Kidney (tissue), 13 donors: ENCODE measurements at regions not wholly inside any gene's neighbourhood (a gene's known extent, or its start where the extent isn't known, plus 50 kb on each side); places are given as distances from the start of the nearest gene placed in this dataset.

Experiments
- DNase-seq, 5 donors: peaks; one replicate each; pipeline ENCODE4 v3.0.0-alpha.2; 2013 to 2020
- FAIRE-seq: peaks from 2 replicates; lab custom pipeline; 2012; peaks lifted over from hg19 to GRCh38; lab: Jason Lieb, UNC
- H3K27ac ChIP-seq, 2 donors: one replicate each; pipeline ENCODE4 v1.7.0; 2013; ENCODE audit warnings: low read depth in 2 of 2, low read length in 2 of 2, inconsistent platforms in 1 of 2
- H3K27me3 ChIP-seq: one replicate; pipeline ENCODE4 v1.7.1; 2013; ENCODE audit warnings: low read length, inconsistent platforms; ENCODE audit not compliant: control insufficient read depth, insufficient read depth
- H3K36me3 ChIP-seq, 3 donors: one replicate each; pipeline versions ENCODE4 v1.7.0 to v1.7.1; 2013; ENCODE audit warnings: low read length in 3 of 3, control low read depth in 1 of 3, inconsistent platforms in 1 of 3; ENCODE audit not compliant: insufficient read depth in 3 of 3, control insufficient read depth in 2 of 3
- H3K4me1 ChIP-seq, 3 donors: one replicate each; pipeline versions ENCODE4 v1.7.0 to v1.7.1; 2013; ENCODE audit warnings: low read length in 3 of 3, inconsistent platforms in 1 of 3, low read depth in 1 of 3; ENCODE audit not compliant: control insufficient read depth in 2 of 3, insufficient read depth in 2 of 3
- H3K4me3 ChIP-seq, 3 donors: one replicate each; pipeline versions ENCODE4 v1.7.0 to v1.8.1; 2013; ENCODE audit warnings: low read length in 3 of 3, control low read depth in 1 of 3, inconsistent platforms in 1 of 3
- H3K9ac ChIP-seq, 3 donors: one replicate each; pipeline versions ENCODE4 v1.7.0 to v1.7.1; 2013; ENCODE audit warnings: low read length in 3 of 3, control low read depth in 1 of 3, inconsistent platforms in 1 of 3
- H3K9me3 ChIP-seq, 3 donors: one replicate each; pipeline versions ENCODE4 v1.7.0 to v1.7.1; 2013; ENCODE audit warnings: low read length in 3 of 3, control low read depth in 1 of 3, inconsistent platforms in 1 of 3; ENCODE audit not compliant: control insufficient read depth in 2 of 3, insufficient read depth in 1 of 3
- intact Hi-C: fragments of 100-400 bp; cut with DNase I; formaldehyde crosslinking; loops from one replicate; pipeline ENCODE4 v1.11.1; 2022
- TF ChIP-seq, protein P1 (sequence below): IDR thresholded peaks from 3 replicates; pipeline ENCODE4 v1.5.1; 2012; ENCODE audit warnings: mild to moderate bottlenecking, moderate library complexity, borderline replicate concordance; ENCODE audit not compliant: insufficient read depth; ENCODE audit errors: extremely low read depth
- donor health status: control.
- donor health status: control.
- donor health status: control.
- donor health status: control.
- donor health status: control.
- donor health status: DM: yes; HTN: yes; CAD: no.
- donor health status: Normal renal cell carcinoma (clear cell type).

- DNase-seq (no peak), FAIRE-seq (no peak)
- H3K27me3 ChIP-seq: no peaks in the 10 kb centered on the region
- no peak overlapping the region for H3K27ac ChIP-seq
- TF ChIP-seq, protein P1, sequence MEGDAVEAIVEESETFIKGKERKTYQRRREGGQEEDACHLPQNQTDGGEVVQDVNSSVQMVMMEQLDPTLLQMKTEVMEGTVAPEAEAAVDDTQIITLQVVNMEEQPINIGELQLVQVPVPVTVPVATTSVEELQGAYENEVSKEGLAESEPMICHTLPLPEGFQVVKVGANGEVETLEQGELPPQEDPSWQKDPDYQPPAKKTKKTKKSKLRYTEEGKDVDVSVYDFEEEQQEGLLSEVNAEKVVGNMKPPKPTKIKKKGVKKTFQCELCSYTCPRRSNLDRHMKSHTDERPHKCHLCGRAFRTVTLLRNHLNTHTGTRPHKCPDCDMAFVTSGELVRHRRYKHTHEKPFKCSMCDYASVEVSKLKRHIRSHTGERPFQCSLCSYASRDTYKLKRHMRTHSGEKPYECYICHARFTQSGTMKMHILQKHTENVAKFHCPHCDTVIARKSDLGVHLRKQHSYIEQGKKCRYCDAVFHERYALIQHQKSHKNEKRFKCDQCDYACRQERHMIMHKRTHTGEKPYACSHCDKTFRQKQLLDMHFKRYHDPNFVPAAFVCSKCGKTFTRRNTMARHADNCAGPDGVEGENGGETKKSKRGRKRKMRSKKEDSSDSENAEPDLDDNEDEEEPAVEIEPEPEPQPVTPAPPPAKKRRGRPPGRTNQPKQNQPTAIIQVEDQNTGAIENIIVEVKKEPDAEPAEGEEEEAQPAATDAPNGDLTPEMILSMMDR: no peak
- no peak overlapping the region for H3K4me3 ChIP-seq
- no peak overlapping the region for H3K9ac ChIP-seq
- H3K36me3 ChIP-seq: no peaks in the 10 kb centered on the region
- no peaks in the 10 kb centered on the region for H3K4me1 ChIP-seq
- H3K9me3 ChIP-seq: no peaks in the 10 kb centered on the region
- intact Hi-C loops: no loop called here
These were observed 242.6 kb upstream of the EDNRB start for GRCh38 chr13:78161266-78161665.

DNA sequence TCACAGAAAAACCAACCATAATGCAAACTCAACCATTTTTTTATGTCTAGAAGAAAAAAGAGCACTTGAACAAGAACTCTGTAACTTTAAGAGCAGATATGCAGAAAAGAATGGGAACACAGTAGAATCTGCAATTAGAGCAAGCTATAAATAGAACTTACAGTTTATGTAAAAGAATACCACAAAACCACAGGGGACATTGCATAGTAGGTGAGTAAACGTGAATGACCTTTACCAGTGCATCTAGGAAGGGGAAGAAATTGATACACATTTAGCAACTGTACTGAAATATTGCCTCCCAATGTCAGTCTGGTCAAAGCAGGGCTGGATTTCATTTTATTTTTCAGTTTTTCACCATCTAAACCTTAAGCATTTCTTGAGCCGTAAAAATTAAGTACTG, 242.2 kb upstream of the EDNRB start:
- FAIRE-seq (no peak), DNase-seq (no peak)
- H3K4me1 ChIP-seq: no peaks in the 10 kb centered on the region
- H3K9ac ChIP-seq: no peak overlapping the region
- H3K9me3 ChIP-seq: no peaks in the 10 kb centered on the region
- H3K4me3 ChIP-seq: no peak overlapping the region
- no peaks in the 10 kb centered on the region for H3K36me3 ChIP-seq
- no peaks in the 10 kb centered on the region for H3K27me3 ChIP-seq
- H3K27ac ChIP-seq: no peak overlapping the region
- TF ChIP-seq, protein P1: no peak
- intact Hi-C loops: no loop called here

DNA sequence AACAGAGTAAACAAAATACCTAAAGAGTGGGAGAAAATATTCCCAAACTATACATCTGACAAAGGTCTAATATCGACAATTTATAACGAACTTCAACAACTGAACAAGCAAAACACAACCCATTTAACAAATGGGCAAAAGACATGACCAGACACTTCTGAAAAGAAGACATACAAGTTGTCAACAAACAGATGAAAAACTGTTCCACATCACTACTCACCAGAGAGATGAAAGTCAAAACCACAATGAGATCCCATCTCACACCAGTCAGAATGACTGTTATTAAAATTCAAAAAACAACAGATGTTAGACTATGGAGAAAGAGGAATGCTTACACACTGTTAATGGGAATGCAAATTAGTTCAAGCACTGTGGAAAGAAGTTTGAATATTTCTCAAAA, 233.8 kb upstream of the EDNRB start:
- intact Hi-C loops: no loop called here

More for the DNA sequence above, 233.8 kb upstream of the EDNRB start:
- H3K9ac ChIP-seq: no peak overlapping the region
- no peaks in the 10 kb centered on the region for H3K9me3 ChIP-seq
- DNase-seq (no peak), FAIRE-seq (no peak)
- TF ChIP-seq, protein P1: no peak
- no peaks in the 10 kb centered on the region for H3K36me3 ChIP-seq
- H3K4me3 ChIP-seq: no peak overlapping the region
- no peak overlapping the region for H3K27ac ChIP-seq
- H3K4me1 ChIP-seq: no peaks in the 10 kb centered on the region
- no peaks in the 10 kb centered on the region for H3K27me3 ChIP-seq
